HepG2 (cell line): ENCODE measurements at regions not wholly inside any gene's neighbourhood (a gene's known extent, or its start where the extent isn't known, plus 50 kb on each side); places are given as distances from the start of the nearest gene placed in this dataset.

ENCODE experiments used
- ATAC-seq: fragments of 200-7000 bp; cut with Tn5 transposase; 3 replicates; pipeline ENCODE4 v1.9.1; 2020; ENCODE audit warnings: mild to moderate bottlenecking, moderate library complexity
- BruUV-seq: library from RNA; stranded (reverse); fragments of 400-500 nt; replicated peaks from 2 replicates; lab custom pipeline; 2021; lab: Mats Ljungman, UMichigan
- CTCF ChIA-PET: fragments of 300-600 bp; formaldehyde crosslinking; extraction: SDS; loops from one replicate; lab custom pipeline; 2021; ENCODE audit warnings: low total read pairs, inconsistent platforms, low intra/inter-chr PET ratio; lab: Yijun Ruan, JAX
- POLR2A ChIA-PET: fragments of 350-600 bp; sonication (Branson Sonifier 250); formaldehyde crosslinking; loops from one replicate; lab custom pipeline; 2020; ENCODE audit warnings: antibody characterized with exemption, inconsistent platforms; lab: Yijun Ruan, JAX
- DNase-seq: peaks from one replicate; pipeline ENCODE4 v3.0.0-alpha.2; 2015; ENCODE audit warnings: low spot score
- FAIRE-seq: peaks from 3 replicates; lab custom pipeline; 2011; peaks lifted over from hg19 to GRCh38; lab: Jason Lieb, UNC
- H2AFZ ChIP-seq: one replicate; pipeline ENCODE4 v1.6.1; 2011; ENCODE audit warnings: low read length, inconsistent platforms
- H3K27ac ChIP-seq: fragments of 300-600 bp; 3 replicates; pipeline ENCODE4 v1.8.0; 2011; ENCODE audit warnings: mixed run types, mild to moderate bottlenecking, mixed read lengths, low read length, inconsistent platforms; ENCODE audit not compliant: insufficient read depth; ENCODE audit errors: extremely low read length
- H3K27me3 ChIP-seq, 2 experiments: fragments of 200-600 bp in 1 of 2; 2 replicates in 1 of 2; 3 replicates in 1 of 2; pipeline versions ENCODE4 v1.6.0 to v1.8.0; 2011; ENCODE audit warnings: low read length in 2 of 2, mild to moderate bottlenecking in 2 of 2, moderate library complexity in 2 of 2, inconsistent platforms in 1 of 2; ENCODE audit not compliant: insufficient read depth in 2 of 2, control insufficient read depth in 1 of 2
- H3K36me3 ChIP-seq, 2 experiments: fragments of 200-600 bp in 1 of 2; replicated peaks in 1 of 2; 2 replicates in 1 of 2; 3 replicates in 1 of 2; pipeline versions ENCODE4 v1.5.1 to v1.8.0; 2011; ENCODE audit warnings: low read length in 2 of 2, inconsistent platforms in 1 of 2; ENCODE audit not compliant: insufficient read depth in 2 of 2, control insufficient read depth in 1 of 2
- H3K4me1 ChIP-seq: 2 replicates; pipeline ENCODE4 v1.5.1; 2012; ENCODE audit warnings: low read length, inconsistent platforms; ENCODE audit not compliant: insufficient read depth
- H3K4me2 ChIP-seq: 2 replicates; pipeline ENCODE4 v1.6.0; 2011; ENCODE audit warnings: low read depth, low read length, inconsistent platforms
- H3K4me3 ChIP-seq, 3 experiments: fragments of 200-600 bp in 1 of 3; sonication (generic), shearing (Covaris generic) in 1 of 3; replicated peaks in 1 of 3; 2 replicates each; pipeline ENCODE4 v1.5.1; 2011 to 2016; ENCODE audit warnings: low read length in 3 of 3, inconsistent platforms in 2 of 3, low read depth in 2 of 3, mild to moderate bottlenecking in 2 of 3, control low read depth in 1 of 3, mixed read lengths in 1 of 3; ENCODE audit not compliant: insufficient read depth in 1 of 3
- H3K79me2 ChIP-seq: one replicate; pipeline ENCODE4 v1.6.1; 2011; ENCODE audit warnings: low read length, inconsistent platforms; ENCODE audit not compliant: insufficient read depth
- H3K9ac ChIP-seq: 2 replicates; pipeline ENCODE4 v1.6.0; 2011; ENCODE audit warnings: mild to moderate bottlenecking, low read depth, low read length, inconsistent platforms; ENCODE audit not compliant: insufficient read depth
- H3K9me3 ChIP-seq: 2 replicates; pipeline ENCODE4 v1.5.1; 2012; ENCODE audit warnings: mild to moderate bottlenecking, low read length
- H4K20me1 ChIP-seq: 2 replicates; pipeline ENCODE4 v1.6.0; 2011; ENCODE audit warnings: inconsistent platforms, mild to moderate bottlenecking, low read length, moderate library complexity; ENCODE audit not compliant: insufficient read depth
- AGO1 ChIP-seq: fragments of 200-400 bp; formaldehyde crosslinking; IDR thresholded peaks from 2 replicates; pipeline ENCODE4 v1.6.1; 2017; ENCODE audit warnings: mild to moderate bottlenecking, low read depth, low read length, moderate library complexity; ENCODE audit not compliant: poor library complexity, severe bottlenecking
- ATF7-NPFF ChIP-seq: sonication (generic); formaldehyde crosslinking; IDR thresholded peaks from 2 replicates; pipeline ENCODE4 v1.8.1; 2023; ENCODE audit warnings: mild to moderate bottlenecking, low read depth, missing genetic modification reagents, moderate library complexity
- BORCS8-MEF2B ChIP-seq: sonication (generic); formaldehyde crosslinking; IDR thresholded peaks from 2 replicates; pipeline ENCODE4 v1.8.0; 2022; ENCODE audit warnings: mild to moderate bottlenecking, missing genetic modification reagents
- ETV5 ChIP-seq: IDR thresholded peaks from 2 replicates; pipeline ENCODE4 v1.6.1; 2018; ENCODE audit warnings: missing biosample characterization, missing genetic modification reagents, inconsistent platforms, borderline replicate concordance
- KLF12 ChIP-seq: sonication (generic); formaldehyde crosslinking; IDR thresholded peaks from 2 replicates; pipeline ENCODE4 v1.4.0; 2020; ENCODE audit warnings: missing genetic modification reagents, borderline replicate concordance
- PCBP1 ChIP-seq: fragments of 200-400 bp; formaldehyde crosslinking; IDR thresholded peaks from 2 replicates; pipeline ENCODE4 v1.6.1; 2017; ENCODE audit warnings: mild to moderate bottlenecking, low read depth, low read length, borderline replicate concordance
- PHF20 ChIP-seq: sonication (generic); formaldehyde crosslinking; IDR thresholded peaks from 2 replicates; pipeline ENCODE4 v1.5.0; 2020; ENCODE audit warnings: mild to moderate bottlenecking, missing genetic modification reagents
- TCF7L2 ChIP-seq: IDR thresholded peaks from 2 replicates; pipeline ENCODE4 v1.6.1; 2011; ENCODE audit warnings: mild to moderate bottlenecking, low read depth, low read length, moderate library complexity
- XBP1 ChIP-seq: sonication (generic); formaldehyde crosslinking; IDR thresholded peaks from 2 replicates; pipeline ENCODE4 v1.5.0; 2020; ENCODE audit warnings: missing genetic modification reagents
- ZBTB8A ChIP-seq: sonication (generic); formaldehyde crosslinking; IDR thresholded peaks from 2 replicates; pipeline ENCODE4 v1.4.0; 2020; ENCODE audit warnings: mild to moderate bottlenecking, low read depth, missing genetic modification reagents, borderline replicate concordance
- ZFP1 ChIP-seq: IDR thresholded peaks from 2 replicates; pipeline ENCODE4 v1.6.1; 2016
- ZFP82 ChIP-seq: sonication (generic); formaldehyde crosslinking; IDR thresholded peaks from 2 replicates; pipeline ENCODE4 v1.5.1; 2020; ENCODE audit warnings: mild to moderate bottlenecking, missing genetic modification reagents, borderline replicate concordance
- ZNF263 ChIP-seq: sonication (generic); formaldehyde crosslinking; IDR thresholded peaks from 2 replicates; pipeline ENCODE4 v1.4.0; 2020; ENCODE audit warnings: missing genetic modification reagents
- ZNF343 ChIP-seq: sonication (generic); formaldehyde crosslinking; IDR thresholded peaks from 2 replicates; pipeline ENCODE4 v1.4.0; 2020; ENCODE audit warnings: mild to moderate bottlenecking, missing genetic modification reagents
- WGBS: methylation state at CpG from one replicate; pipeline ENCODE4 v1.1.6; 2017; ENCODE audit warnings: low lambda C conversion rate; 5-methylcytosine and 5-hydroxymethylcytosine counted together
- in situ Hi-C: cut with HindIII; loops from 2 replicates; pipeline ENCODE4 v1.10.0; 2017; ENCODE audit warnings: low pct_unique_long_range_greater_than_20kb; ENCODE audit not compliant: extremely low pct_ligation_motif_present
- intact Hi-C: fragments of 100-400 bp; cut with micrococcal nuclease; formaldehyde crosslinking; loops from one replicate; pipeline ENCODE4 v1.10.0; 2022; ENCODE audit not compliant: unreplicated experiment
- TF ChIP-seq, protein P1 (sequence below): IDR thresholded peaks from 2 replicates; pipeline ENCODE4 v1.6.1; 2012; ENCODE audit warnings: low read depth, low read length, improper control_type of control experiment
- TF ChIP-seq, protein P2 (sequence below), 2 experiments: sonication (generic) in 1 of 2; formaldehyde crosslinking in 1 of 2; IDR thresholded peaks; 2 replicates each; pipeline versions ENCODE4 v1.5.1 to v1.6.1; 2011 to 2020; ENCODE audit warnings: borderline replicate concordance in 1 of 2, low read depth in 1 of 2, low read length in 1 of 2, mild to moderate bottlenecking in 1 of 2, missing genetic modification reagents in 1 of 2, moderate library complexity in 1 of 2

DNA sequence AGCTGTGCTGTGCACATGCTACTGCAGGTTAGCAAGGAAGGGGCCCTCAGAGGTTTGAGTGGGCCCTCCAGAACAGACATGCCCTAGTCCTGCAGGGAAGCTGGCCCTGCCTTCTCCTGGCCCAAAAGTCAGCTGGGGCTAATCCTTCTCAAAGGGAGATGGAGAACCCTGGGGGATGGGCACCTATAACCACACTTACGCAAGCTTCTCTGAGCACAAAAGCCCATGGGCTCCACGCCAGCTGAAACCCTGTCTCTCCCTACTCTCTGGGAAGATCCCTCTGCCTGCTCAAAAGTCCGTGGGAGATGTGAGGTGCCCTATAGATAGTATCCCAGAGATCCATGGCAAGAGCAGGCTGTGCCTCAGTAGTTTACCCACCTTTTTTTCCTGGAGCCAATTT is 58.9 kb upstream of the DKK2 start:
- ATAC-seq: no peak
- no peak for DNase-seq
- no peak overlapping the region for H2AFZ ChIP-seq
- no peaks in the 10 kb centered on the region for H3K36me3 ChIP-seq
- H3K9ac ChIP-seq: no peak overlapping the region
- intact Hi-C loops: no loop called here
- H4K20me1 ChIP-seq: no peaks in the 10 kb centered on the region
- H3K4me2 ChIP-seq: no peak overlapping the region
- H3K79me2 ChIP-seq: no peaks in the 10 kb centered on the region
- WGBS: 0% methylated on average over 1 of the region's 3 CpGs
- H3K27me3 ChIP-seq: no peaks in the 10 kb centered on the region
- no peak for TF ChIP-seq XBP1
- TF ChIP-seq, protein P1, sequence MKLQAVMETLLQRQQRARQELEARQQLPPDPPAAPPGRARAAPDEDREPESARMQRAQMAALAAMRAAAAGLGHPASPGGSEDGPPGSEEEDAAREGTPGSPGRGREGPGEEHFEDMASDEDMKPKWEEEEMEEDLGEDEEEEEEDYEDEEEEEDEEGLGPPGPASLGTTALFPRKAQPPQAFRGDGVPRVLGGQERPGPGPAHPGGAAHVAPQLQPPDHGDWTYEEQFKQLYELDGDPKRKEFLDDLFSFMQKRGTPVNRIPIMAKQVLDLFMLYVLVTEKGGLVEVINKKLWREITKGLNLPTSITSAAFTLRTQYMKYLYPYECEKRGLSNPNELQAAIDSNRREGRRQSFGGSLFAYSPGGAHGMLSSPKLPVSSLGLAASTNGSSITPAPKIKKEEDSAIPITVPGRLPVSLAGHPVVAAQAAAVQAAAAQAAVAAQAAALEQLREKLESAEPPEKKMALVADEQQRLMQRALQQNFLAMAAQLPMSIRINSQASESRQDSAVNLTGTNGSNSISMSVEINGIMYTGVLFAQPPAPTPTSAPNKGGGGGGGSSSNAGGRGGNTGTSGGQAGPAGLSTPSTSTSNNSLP: no peak
- no peak for TF ChIP-seq AGO1
- TF ChIP-seq, protein P2, sequence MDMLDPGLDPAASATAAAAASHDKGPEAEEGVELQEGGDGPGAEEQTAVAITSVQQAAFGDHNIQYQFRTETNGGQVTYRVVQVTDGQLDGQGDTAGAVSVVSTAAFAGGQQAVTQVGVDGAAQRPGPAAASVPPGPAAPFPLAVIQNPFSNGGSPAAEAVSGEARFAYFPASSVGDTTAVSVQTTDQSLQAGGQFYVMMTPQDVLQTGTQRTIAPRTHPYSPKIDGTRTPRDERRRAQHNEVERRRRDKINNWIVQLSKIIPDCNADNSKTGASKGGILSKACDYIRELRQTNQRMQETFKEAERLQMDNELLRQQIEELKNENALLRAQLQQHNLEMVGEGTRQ (IDR thresholded peaks at IDR 0.05; ENCODE audit: low read depth, low read length): no peak
- TF ChIP-seq, protein P2 (CRISPR knock-in tag; IDR thresholded peaks at IDR 0.05; ENCODE audit: borderline replicate concordance): no peak
- no peak for TF ChIP-seq ETV5
- TF ChIP-seq ZFP1 (CRISPR knock-in tag): no peak
- no peak for TF ChIP-seq PHF20 (CRISPR knock-in tag)
- TF ChIP-seq ZNF343: no peak
- no peak for TF ChIP-seq TCF7L2
- TF ChIP-seq BORCS8-MEF2B (CRISPR knock-in tag): no peak
- TF ChIP-seq KLF12 (CRISPR knock-in tag): no peak
- TF ChIP-seq ATF7-NPFF (CRISPR knock-in tag): no peak
- TF ChIP-seq ZFP82: no peak
- TF ChIP-seq PCBP1: no peak
- no peak for TF ChIP-seq ZNF263 (CRISPR knock-in tag)
- no peak for TF ChIP-seq ZBTB8A (CRISPR knock-in tag)
- TF ChIP-seq, all 625 proteins: peak for 0
- Histone ChIP-seq H3K4me3 (no peak overlapping the region), H3K4me1 (no peaks in the 10 kb centered on the region), H3K9me3 (no peaks in the 10 kb centered on the region), H3K27ac (no peak overlapping the region)
- POLR2A ChIA-PET: no interaction called here
- FAIRE-seq: no peak
- in situ Hi-C loops: no loop called here
- CTCF ChIA-PET: no interaction called here
- no TSS peak for BruUV-seq
